K562 (cell line): ENCODE measurements at regions not wholly inside any gene's neighbourhood (a gene's known extent, or its start where the extent isn't known, plus 50 kb on each side); places are given as distances from the start of the nearest gene placed in this dataset.

ENCODE experiments used
- ATAC-seq: fragments of 200-7000 bp; cut with Tn5 transposase; 3 replicates; pipeline ENCODE4 v1.9.1; 2020; ENCODE audit warnings: moderate library complexity
- BruUV-seq: library from RNA; stranded (reverse); fragments of 400-500 nt; replicated peaks from 2 replicates; lab custom pipeline; 2021; lab: Mats Ljungman, UMichigan
- CTCF ChIA-PET: fragments of 300-600 bp; formaldehyde crosslinking; extraction: SDS; loops from one replicate; lab custom pipeline; 2021; ENCODE audit warnings: low intra/inter-chr PET ratio; lab: Yijun Ruan, JAX
- POLR2A ChIA-PET: fragments of 300-600, 350-650 bp; sonication (Branson Sonifier 250); formaldehyde crosslinking; extraction: SDS; loops from one replicate; lab custom pipeline; 2021; ENCODE audit warnings: antibody characterized with exemption, inconsistent platforms; lab: Yijun Ruan, JAX
- DNase-seq, 4 experiments: peaks; one replicate each; pipeline versions ENCODE4 v3.0.0 to v3.0.0-alpha.2; 2011 to 2018; ENCODE audit warnings: low spot score in 3 of 4, mixed read lengths in 3 of 4; ENCODE audit errors: extremely low read depth in 1 of 4
- FAIRE-seq: peaks from 2 replicates; lab custom pipeline; 2011; peaks lifted over from hg19 to GRCh38; lab: Jason Lieb, UNC
- H2AFZ ChIP-seq: 2 replicates; pipeline ENCODE4 v1.6.0; 2011; ENCODE audit warnings: low read depth, low read length, control low read depth, inconsistent platforms
- H3K27ac ChIP-seq: fragments of 200-600 bp; 3 replicates; pipeline ENCODE4 v1.8.0; 2011; ENCODE audit warnings: low read depth, mild to moderate bottlenecking, control low read depth, inconsistent platforms, low read length, moderate library complexity, mixed read lengths; ENCODE audit errors: extremely low read depth
- H3K27me3 ChIP-seq, 2 experiments: fragments of 300-600 bp in 1 of 2; 2 replicates in 1 of 2; 3 replicates in 1 of 2; pipeline versions ENCODE4 v1.6.0 to v1.8.0; 2011; ENCODE audit warnings: inconsistent platforms in 2 of 2, low read length in 2 of 2, mild to moderate bottlenecking in 1 of 2, mixed read lengths in 1 of 2, moderate library complexity in 1 of 2; ENCODE audit not compliant: control insufficient read depth in 2 of 2, insufficient read depth in 2 of 2
- H3K36me3 ChIP-seq: fragments of 300-600 bp; 3 replicates; pipeline ENCODE4 v1.8.0; 2011; ENCODE audit warnings: mild to moderate bottlenecking, low read length, inconsistent platforms; ENCODE audit not compliant: control insufficient read depth, insufficient read depth
- H3K4me1 ChIP-seq, 2 experiments: fragments of 200-600 bp in 1 of 2; replicated peaks in 1 of 2; 2 replicates in 1 of 2; 3 replicates in 1 of 2; pipeline versions ENCODE4 v1.5.1 to v1.8.0; 2011; ENCODE audit warnings: inconsistent platforms in 2 of 2, low read length in 2 of 2, mild to moderate bottlenecking in 1 of 2, mixed read lengths in 1 of 2, moderate library complexity in 1 of 2; ENCODE audit not compliant: control insufficient read depth in 2 of 2, insufficient read depth in 2 of 2
- H3K4me2 ChIP-seq: 2 replicates; pipeline ENCODE4 v1.6.1; 2011; ENCODE audit warnings: low read length, control low read depth, inconsistent platforms, mixed read lengths; ENCODE audit not compliant: insufficient read depth
- H3K4me3 ChIP-seq: fragments of 200-600 bp; sonication (generic), shearing (Covaris generic); 2 replicates; pipeline ENCODE4 v1.5.1; 2016; ENCODE audit warnings: control low read depth, inconsistent platforms
- H3K79me2 ChIP-seq: fragments of 200-600 bp; 3 replicates; pipeline ENCODE4 v1.8.0; 2011; ENCODE audit warnings: low read length, inconsistent platforms; ENCODE audit not compliant: control insufficient read depth, insufficient read depth
- H3K9ac ChIP-seq, 2 experiments: 2 replicates each; pipeline versions ENCODE4 v1.6.0 to v1.6.1; 2011; ENCODE audit warnings: low read depth in 2 of 2, low read length in 2 of 2, control low read depth in 1 of 2, inconsistent platforms in 1 of 2, mild to moderate bottlenecking in 1 of 2, mixed read lengths in 1 of 2; ENCODE audit not compliant: insufficient read depth in 1 of 2
- H3K9me1 ChIP-seq: one replicate; pipeline ENCODE4 v1.6.0; 2011; ENCODE audit warnings: inconsistent platforms, mild to moderate bottlenecking, low read length, moderate library complexity; ENCODE audit not compliant: control insufficient read depth, insufficient read depth
- H3K9me3 ChIP-seq: replicated peaks from 2 replicates; pipeline ENCODE4 v1.5.1; 2011; ENCODE audit warnings: low read depth, low read length, inconsistent platforms; ENCODE audit not compliant: control insufficient read depth, insufficient read depth
- H4K20me1 ChIP-seq: replicated peaks from 2 replicates; pipeline ENCODE4 v1.6.1; 2011; ENCODE audit warnings: low read length, inconsistent platforms, mixed read lengths; ENCODE audit not compliant: control insufficient read depth, insufficient read depth
- BRD9 ChIP-seq: fragments of 450-650 bp; IDR thresholded peaks from 2 replicates; pipeline ENCODE4 v1.6.1; 2018; ENCODE audit warnings: low read depth; ENCODE audit not compliant: partially characterized antibody
- HNRNPK ChIP-seq: fragments of 200-400 bp; formaldehyde crosslinking; IDR thresholded peaks from one replicate; pipeline ENCODE4 v1.6.1; 2018; ENCODE audit warnings: mild to moderate bottlenecking, low read depth, low read length; ENCODE audit not compliant: poor library complexity, severe bottlenecking
- HOXB6 ChIP-seq: fragments of 250-450 bp; sonication (Bioruptor Pico); IDR thresholded peaks from 2 replicates; pipeline ENCODE4 v1.5.1; 2022; ENCODE audit warnings: mild to moderate bottlenecking, borderline replicate concordance
- PBX2 ChIP-seq, 2 experiments: IDR thresholded peaks in 1 of 2; conservative IDR thresholded peaks in 1 of 2; 2 replicates each; pipeline ENCODE4 v1.6.1; 2016; ENCODE audit warnings: low read depth in 2 of 2, mild to moderate bottlenecking in 1 of 2, missing compliant biosample characterization in 1 of 2, missing genetic modification characterization in 1 of 2, moderate library complexity in 1 of 2
- SMARCA5 ChIP-seq: fragments of 450-650 bp; IDR thresholded peaks from 2 replicates; pipeline ENCODE4 v1.6.1; 2016
- ZKSCAN1 ChIP-seq: fragments of 150-350 bp; IDR thresholded peaks from 2 replicates; pipeline ENCODE4 v1.6.1; 2016; ENCODE audit warnings: low read depth, low read length
- ZZZ3 ChIP-seq: fragments of 450-650 bp; IDR thresholded peaks from 2 replicates; pipeline ENCODE4 v1.6.1; 2016; ENCODE audit warnings: antibody characterized with exemption, mild to moderate bottlenecking, moderate library complexity
- WGBS: fragments of 100-300 bp; shearing (Covaris generic); methylation state at CpG from one replicate; pipeline ENCODE4 v1.1.6; 2016; ENCODE audit warnings: low coverage, mixed read lengths; ENCODE audit not compliant: insufficient coverage; ENCODE audit errors: missing lambda C conversion rate; 5-methylcytosine and 5-hydroxymethylcytosine counted together
- in situ Hi-C: fragments of 300-500 bp; cut with MboI; formaldehyde crosslinking; loops from 4 replicates; pipeline ENCODE4 v1.15.0; 2018; ENCODE audit warnings: inconsistent platforms, mixed read lengths
- intact Hi-C: fragments of 100-400 bp; cut with micrococcal nuclease; formaldehyde crosslinking; loops from 2 replicates; pipeline ENCODE4 v1.14.2; 2022

- TF ChIP-seq PBX2 (CRISPR knock-in tag; IDR thresholded peaks at IDR 0.05; ENCODE audit: low read depth): no peak
- no peak for TF ChIP-seq PBX2 (tag; conservative IDR thresholded peaks at IDR 0.05; ENCODE audit: low read depth)
- TF ChIP-seq, all 486 proteins: peak for 0
These were observed 225.7 kb upstream of the DMRT1 start (continued) for GRCh38 chr9:615756-616155.

GRCh38 chr9:616694-617093 lies 224.8 kb upstream of the DMRT1 start:
- Histone ChIP-seq H3K4me3 (no peak overlapping the region), H3K27ac (no peak overlapping the region), H3K9me1 (no peaks in the 10 kb centered on the region), H4K20me1 (no peaks in the 10 kb centered on the region), H3K27me3 (peaks cover 0 to 3% of the 10 kb centered on the region in 2 experiments; a peak in 1 of 5 replicates), H3K79me2 (no peaks in the 10 kb centered on the region), H2AFZ (no peak overlapping the region), H3K9ac (no peak overlapping the region), H3K4me1 (no peaks in the 10 kb centered on the region), H3K9me3 (no peaks in the 10 kb centered on the region), H3K36me3 (no peaks in the 10 kb centered on the region), H3K4me2 (no peak overlapping the region)
- FAIRE-seq: no peak
- ChIA-PET POLR2A (no interaction called here), CTCF (no interaction called here)
- ATAC-seq: no peak
- intact Hi-C loops (no loop called here), in situ Hi-C loops (loop anchor here (25.0 kb wide), 1 partner anchor 146 kb away; no protein-coding TSS in a partner anchor)
- WGBS: 0% methylated on average over 4 of the region's 4 CpGs
- no TSS peak for BruUV-seq
- no peak for DNase-seq
- TF ChIP-seq SMARCA5 (no peak), HOXB6 (CRISPR knock-in tag) (no peak), HNRNPK (no peak), ZKSCAN1 (no peak), BRD9 (no peak), ZZZ3 (no peak)
